NCI-H1105 treated with DMSO at 0.1 percent for 48 hours (cell line): ENCODE measurements at regions not wholly inside any gene's neighbourhood (a gene's known extent, or its start where the extent isn't known, plus 50 kb on each side); places are given as distances from the start of the nearest gene placed in this dataset.

Experiments
- DNase-seq: peaks from one replicate; lab custom pipeline; 2025; lab: John Stamatoyannopoulos, UW

DNA sequence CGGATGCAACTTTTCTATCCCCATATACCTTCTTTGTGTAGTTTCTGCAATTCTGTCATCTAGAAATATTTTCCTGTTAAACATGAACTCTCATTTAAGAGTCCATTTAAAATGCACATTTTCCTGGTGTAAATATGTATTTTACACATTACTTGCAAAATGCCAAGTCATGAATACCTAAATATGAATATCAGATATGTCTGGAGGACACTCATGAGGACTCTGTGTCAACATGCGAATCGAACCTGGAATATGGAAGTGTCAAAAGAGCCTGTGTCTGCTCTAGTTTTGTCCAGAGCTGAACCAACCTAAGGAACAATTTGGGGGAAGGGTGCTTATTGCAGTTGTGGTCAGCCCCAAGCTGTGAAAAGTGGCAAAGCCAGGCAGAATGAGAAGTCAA lies 163.7 kb upstream of the CELF2 start:
- no peak for DNase-seq

DNA sequence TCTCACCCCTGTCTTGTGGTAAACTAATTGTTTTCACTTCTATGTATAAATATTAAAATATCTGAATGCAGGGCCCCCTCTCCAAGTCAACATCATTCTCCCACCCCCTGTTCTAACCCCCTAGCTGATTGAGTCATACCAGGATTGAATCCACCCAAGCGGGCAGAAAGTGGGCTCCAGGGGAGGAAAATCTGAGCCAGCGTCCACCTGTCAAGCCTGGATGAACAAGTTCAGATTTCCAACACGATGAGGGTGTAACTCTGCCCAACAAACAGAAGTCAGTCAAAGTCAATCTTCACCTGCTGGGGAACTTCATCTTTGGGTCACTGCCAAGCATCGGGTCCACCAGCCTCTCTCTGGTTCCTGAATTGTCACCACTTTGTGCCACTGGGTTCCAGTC lies 162.9 kb upstream of the CELF2 start:
- no peak for DNase-seq

DNA sequence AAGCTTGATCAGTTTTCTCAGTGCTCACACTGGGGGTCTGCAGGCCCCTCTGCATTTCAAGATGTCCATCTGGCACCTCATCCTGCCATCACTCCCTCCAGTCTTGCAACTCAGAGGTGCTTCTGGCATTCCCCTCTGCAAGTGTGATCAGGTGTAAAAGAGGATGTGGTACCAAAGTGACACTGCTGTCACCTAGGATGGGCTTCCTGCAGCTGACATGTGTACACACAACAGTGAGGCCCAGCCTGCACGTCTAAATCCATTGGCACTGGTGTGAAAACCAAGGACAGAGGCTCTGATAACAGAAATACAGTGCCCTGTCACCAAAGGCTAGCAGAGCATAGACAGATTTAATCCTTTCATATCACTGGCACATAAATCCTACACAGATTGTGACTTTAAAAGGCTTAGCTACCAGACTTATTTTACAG lies 162.5 kb upstream of the CELF2 start:
- no peak for DNase-seq

DNA sequence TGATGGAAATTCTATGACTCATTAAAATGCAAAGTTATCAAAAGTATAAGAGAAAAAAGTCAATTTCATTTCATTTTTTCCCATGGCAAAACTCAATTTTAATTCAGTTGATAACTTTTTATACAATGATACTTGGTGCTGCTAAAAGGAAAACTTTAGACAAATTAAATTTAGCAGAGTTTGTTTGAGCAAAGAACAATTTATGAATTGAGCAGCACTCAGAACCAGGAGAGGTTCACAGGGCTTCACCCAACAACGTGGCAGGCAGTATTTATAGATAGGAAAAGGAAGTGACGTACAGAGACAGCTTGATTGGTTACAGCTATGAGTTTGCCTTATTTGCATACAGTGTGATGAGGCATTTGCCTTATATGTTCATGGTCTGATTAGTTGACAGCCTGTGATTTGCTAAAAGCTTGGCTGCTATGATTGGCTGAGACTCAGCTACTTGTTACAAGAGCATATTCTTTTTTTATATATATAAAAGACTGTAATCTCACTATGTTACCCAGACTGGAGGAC lies 157.2 kb upstream of the CELF2 start:
- DNase-seq: no peak

DNA sequence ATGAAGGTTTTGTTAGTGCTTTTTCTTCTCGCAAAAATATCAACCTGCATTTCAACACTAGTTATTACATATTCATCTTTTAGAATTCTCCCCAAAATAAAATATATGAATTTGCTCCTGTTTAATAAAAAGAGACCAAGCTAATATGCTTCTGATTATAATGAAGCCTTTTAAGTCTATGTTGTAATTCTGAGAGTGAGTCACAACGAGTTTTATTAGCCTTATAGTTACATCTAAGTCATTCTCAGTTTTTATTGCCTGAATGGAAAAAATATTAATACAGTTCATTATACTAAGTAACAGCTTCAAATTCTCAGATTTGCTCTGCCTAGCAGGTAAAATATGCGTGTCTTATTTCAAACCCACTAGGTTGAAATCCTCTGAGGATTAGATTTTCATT lies 152.4 kb upstream of the CELF2 start:
- no peak for DNase-seq

DNA sequence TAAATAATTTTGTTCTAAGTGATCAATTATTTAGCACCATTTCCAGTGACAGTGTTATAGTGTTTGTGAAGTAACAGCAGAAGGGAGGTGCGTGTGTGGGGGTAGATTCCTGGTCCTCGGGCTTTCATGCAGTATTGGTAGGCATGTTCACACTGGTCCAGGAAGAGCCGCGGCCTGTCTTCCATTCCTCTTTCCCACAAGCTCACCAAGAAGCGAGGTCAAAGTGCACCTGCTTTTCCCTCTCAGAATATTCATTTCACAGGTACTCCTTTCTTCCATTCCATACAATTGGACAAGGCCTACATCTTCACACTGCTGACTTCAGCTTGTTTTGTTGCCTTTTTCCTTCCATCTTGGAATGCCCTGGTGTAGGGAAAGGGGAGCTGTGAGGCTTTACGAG lies 151.8 kb upstream of the CELF2 start:
- DNase-seq: no peak

DNA sequence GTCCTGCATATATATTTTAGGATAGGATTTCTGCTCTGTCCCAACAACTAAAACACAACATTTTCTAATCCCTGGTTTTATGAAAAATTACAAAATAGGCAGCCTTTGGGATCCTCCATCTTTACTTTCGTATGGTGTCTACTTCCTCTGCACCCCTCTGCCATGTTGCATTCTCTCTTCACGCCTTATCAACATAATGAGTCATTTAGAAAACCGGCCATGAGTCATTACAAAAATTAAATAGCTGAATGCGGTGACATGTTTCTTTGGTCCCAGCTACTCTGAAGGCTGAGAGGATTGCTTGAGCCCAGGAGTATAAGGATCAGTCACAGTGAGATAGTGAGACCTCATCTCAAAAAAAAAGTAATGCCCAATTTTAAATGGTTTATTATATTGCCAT lies 148.1 kb upstream of the CELF2 start:
- no peak for DNase-seq

DNA sequence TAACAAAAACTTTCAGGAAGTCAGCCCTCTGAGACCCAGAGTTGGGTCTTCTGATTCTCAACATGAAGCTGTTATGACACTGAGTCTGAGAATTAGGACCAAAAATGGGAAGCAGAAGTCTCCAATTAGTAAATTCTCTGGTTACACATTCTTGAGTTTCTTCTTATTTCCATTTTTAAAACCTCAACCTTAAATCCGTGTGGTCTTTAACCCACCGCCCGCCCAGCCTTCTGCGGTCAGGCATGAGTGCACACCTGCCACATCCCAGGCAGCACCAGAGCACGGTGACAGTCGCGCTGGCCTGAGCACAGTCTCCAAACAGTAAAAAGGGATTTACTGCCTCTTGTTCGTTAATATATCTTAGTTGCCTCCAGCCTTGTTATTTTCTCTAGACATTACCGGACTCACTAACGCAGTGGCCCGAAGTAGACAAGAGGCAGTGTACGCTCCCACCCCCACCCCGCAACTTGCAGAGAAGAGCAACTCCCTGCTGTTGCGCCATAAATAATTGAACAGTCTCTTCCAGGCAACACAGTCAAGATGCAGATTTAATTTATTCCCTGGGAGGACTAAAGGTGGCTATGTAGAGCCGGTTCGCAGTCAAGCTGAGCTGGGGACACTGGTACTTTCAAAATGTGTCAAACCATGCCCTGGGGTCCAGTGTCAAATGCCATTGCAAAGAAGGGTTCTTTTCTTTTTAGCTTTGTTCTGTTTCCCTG lies 147.0 kb upstream of the CELF2 start:
- no peak for DNase-seq

DNA sequence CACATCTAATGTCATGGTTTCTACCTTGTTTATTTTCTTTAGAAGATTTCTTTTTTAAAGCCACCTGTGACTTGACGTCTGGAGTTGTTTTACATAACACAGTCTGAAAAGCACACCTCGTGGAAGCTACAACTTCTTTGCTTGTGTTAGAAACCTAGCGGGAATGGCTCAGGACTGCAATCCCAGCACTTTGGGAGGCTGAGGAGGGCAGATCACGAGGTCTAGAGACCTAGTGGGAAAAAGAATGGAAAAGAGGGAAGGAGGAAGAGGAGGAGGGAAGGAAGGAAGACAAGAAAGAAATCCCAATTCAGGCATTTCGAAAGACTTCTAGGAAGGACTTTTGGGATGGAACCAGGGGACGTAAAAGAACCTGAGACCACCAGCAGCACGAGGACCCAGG lies 146.3 kb upstream of the CELF2 start:
- DNase-seq: no peak

DNA sequence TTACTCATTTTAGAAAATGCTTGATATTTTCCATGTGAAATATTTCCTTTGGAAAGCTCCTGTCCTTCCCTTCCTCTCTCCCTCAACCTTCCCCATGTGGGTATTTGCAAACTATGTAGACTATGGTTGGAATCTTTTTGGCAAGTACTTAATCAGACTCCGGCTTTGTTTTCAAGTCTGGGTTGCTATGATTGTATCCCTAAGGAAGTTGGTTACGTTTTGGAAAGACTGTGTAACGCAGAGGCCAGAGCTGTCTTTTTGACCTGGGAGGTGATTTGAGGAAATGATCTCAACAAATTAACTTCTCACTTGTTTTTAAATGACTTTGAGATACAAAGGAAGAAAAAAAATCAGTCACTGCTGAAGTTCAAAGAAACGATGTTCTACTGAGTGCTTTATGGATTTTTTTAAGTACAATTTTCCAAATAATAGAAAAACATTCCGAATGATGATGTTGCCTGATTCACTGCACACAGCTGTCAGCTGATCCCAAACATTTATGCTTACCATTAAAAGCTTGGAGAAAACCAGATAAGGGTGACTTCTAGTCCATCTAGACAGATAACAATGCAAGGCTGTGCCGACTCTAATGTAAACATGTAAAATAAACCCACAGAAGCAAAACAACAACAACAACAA lies 145.5 kb upstream of the CELF2 start:
- DNase-seq: no peak

DNA sequence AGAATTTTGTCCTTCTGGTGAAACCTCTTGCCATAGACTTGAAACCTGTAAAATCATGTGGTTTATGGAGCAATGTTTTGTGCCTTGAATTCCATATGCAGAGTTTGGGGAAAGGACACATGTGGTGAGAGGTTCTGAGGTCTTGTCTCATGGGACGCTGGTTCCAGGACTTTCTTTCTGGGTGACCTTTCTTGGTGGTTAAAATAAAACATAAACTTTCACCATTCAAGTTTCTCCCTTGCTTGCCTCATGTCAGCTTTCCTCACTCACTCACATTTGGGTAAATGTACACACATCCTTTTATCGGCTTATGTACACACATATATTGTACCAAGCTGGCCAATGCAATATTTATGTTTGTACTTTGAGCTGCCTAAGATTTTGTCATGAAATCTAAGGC lies 144.9 kb upstream of the CELF2 start:
- DNase-seq: no peak

DNA sequence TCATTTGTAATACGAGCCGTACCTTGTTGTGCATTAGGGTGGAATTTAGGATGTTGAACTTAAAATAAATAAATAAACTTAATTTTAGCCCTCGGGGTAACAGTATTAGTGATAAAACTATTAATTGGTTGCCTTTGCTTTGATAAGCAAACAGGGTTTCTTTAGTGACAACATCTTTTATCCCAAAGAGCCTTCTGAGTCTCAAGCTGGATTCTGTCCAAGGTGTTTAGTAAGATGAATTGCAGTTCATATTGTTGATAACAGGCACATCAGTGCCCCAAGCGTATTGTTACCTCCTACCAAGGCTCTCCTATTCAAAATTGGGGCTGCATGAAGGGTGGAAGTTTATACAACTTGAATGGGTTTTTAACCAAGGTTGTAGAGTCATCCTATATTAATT lies 144.4 kb upstream of the CELF2 start:
- no peak for DNase-seq

DNA sequence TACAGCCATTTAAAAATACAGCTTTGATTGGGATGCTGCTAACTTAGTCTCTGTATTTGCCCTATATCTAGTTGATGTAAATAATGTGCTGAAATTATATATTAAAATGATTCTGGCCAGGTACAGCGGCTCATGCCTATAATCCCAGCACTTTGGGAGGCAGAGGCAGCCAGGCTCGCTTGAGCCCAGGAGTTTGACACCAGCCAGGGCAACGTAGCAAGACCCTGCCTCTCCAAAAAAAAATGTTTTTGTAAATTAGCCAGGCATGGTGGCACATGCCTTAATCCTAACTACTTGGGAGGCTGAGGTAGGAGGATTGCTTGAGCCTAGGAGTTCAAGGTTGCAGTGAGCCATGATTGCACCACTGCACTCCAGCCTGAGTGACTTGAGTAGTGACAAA lies 143.8 kb upstream of the CELF2 start:
- DNase-seq: no peak

DNA sequence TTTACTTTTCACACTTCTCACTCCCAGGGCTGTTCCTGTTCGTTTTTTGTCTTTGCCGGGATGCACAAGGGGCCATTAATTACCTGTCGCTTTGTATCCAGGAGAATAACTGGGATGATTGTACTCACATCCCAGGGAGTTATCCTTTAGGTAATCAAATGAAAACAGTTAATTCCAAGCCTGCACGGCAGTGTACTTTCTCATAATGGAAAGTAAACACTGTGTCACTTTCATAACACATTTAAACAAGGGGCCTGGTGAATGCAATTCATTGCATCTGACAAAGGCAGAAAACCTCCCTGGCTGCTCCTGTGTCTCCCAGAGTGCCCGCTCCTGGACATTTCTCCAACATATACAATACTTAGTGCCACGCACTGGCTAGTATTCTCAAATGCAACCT lies 138.7 kb upstream of the CELF2 start:
- DNase-seq: no peak

DNA sequence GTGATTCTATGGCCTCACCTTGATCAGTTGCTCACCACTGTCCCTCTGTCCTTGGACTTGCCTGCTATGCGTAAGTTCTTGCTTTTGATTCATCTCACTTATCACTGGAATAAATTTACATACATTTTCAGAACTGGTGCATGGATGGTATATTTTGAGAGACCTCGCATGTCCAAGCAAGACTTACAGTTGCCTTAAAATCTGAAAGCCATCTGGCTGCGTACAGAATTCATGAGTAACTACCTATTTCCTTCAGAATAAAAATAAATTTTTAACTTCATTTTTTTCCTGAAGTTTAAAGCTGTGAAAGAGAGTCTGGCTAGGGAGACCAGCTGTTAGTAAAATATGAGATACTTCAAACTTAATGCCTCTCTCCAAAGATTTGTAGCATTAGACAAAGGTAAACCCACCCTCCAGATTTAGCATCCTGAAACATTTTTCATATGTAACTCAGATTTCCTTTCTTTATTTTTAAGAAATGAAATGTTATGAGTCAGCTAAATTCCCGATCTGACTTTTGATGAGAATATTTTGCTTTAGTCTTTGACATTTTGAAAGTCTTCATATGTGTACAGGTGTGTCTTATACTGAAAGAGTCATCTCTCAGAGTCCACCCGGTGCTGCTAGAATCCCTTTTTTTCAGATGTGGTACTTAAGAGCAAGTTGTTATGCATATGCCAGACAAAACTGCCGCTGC lies 136.4 kb upstream of the CELF2 start:
- no peak for DNase-seq

DNA sequence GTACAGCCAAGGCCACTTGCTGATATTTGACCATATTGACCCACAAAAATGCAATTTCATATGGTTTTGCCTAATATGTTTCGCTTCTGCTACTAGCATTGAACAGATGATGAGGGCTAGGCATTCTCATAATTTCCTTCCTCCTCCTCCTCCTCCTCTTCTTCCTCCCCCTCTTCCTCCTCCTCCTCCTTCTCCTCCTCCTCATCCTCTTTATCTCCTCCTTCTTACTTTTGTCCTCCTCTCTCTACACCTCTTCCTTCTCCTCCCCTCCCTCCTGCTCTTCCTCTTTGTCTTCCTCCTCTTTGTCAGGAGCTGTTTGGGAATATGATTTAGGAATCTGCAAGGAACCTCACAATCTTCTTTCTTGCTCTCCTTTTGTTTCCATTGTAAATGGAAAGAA lies 133.9 kb upstream of the CELF2 start:
- no peak for DNase-seq

DNA sequence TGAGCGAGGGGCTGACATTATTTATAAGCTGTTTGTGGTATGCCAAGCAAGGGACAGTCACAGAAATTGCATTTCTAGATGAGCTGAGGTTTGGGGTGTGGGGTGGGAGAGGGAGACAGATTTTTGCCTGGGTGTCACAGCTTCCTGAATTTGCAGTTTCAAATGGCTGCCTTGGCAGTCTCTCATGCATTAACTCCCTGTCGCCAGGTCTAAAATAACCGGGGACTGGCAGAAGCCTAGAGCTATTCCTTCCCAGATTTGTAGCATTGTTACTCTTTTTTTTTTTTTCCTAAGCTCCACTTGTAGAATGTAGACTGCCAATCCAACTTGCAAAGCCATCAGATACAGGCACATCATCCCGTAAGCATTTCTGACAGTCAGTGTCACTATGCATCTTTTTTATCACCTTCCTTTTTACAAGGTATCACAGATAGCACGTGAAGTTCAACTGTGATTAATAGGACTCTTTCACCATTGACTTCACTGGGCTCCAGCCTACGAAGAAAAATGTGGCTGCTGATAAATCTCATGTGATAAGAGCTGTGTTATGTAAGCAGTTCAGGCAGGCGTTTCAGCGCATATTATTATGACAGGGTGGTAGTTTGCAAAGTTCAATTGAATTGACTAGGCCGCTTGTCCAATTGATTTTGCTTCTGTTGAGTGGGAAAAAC lies 130.7 kb upstream of the CELF2 start:
- DNase-seq: no peak

DNA sequence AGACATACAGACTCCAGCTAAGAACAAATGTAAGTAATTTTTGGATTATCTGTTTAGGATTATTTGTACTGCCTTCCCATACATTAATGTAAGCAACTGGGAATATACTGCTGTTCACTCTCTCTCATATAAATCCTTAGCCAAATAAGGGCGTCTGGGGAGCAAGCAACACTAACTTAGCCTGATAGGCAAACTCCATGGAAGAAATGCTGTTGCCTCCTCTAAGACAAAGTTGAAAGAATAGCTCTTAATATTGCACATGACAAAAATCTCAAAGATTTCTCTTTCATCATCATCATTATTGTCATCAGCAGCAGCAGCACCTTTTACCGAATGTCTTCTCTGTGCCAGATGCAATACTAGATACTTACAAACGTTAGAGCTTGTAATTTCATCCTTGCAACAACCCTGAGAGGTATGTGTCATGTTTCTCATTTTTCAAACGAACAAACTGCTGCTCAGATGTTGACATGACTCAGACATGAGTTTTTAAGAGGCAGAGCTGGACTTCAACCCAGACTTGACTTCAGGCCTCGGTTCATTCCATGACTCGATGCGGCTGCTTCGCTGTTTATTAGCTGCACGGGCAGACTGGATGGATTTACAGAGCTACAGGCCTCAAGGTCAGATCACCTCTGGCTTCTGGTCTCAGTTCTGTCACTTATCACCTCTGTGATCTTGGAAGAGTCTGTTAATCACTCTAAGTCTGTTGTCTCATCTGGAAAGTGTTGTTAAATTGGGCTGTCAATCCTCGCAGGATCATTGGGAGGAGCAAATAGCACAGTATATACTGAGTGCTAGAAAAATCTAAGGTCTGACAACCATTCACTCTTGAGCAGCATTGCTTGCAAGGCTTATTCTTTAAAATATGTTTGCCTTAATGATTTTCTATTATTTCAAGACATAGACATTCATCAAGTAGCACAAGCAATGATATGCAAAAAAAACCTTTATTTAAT lies 126.3 kb upstream of the CELF2 start:
- no peak for DNase-seq

DNA sequence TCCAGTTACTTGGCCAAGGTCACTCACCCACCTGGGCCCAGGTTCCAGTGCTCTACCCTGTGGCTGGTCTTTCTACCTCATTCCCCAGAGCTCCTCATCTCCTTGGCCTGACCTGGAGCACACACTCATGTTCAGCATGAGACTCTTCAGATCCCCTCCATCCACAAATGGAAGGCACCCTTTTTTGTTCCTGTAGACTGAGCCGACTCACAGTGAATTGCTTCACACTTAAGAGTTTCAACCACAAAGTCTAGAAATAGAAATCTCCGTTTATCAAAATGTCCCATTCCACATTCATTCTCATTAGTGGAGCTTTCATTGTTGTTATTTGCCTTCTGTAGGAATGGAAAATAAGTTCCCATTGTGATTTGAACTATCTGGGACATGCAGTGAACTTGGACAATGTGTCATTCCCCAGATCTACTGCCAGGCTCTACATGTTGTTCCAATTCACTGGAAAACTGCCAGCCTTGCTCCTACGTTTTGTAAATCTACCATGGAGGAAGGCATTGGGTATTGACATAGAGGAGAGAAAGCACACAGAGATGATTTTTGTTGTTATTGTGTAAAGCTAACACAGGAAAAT lies 125.3 kb upstream of the CELF2 start:
- DNase-seq: no peak

DNA sequence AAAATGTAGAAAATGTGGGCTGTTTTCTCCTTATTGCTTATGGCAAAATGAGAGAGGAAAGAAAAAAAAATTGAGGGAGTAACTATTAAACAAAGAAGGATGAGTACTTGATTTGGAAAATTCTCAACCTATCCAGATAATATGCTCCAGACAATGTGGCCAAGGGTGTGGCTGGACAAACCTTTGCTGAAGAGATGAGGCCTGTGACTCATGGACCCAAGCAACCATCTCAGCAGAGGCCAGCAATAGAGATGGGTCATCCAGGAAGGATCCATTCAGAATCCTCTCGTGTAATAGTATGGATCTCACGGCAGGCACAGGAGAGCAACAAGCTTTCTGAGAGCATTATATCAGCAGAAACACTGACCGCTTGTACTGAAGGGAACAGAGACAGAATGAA lies 120.3 kb upstream of the CELF2 start:
- no peak for DNase-seq

DNA sequence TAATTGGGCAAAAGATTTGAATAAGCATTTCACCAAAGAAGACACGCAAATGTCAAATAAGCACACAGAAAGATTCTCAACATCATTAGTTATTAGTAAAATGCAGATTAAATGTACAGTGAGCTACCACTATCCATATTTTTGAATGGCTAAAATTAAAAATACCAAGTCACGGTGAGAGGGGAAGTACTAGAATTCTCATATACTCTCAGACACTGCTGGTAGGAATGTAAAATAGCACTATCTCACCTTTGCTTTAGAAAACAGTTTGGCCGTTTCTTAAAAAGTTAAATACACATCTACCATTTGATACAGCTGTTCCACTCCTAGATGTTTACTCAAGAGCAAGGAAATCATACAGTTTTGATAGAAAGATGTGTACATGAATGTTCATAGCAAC lies 115.8 kb upstream of the CELF2 start:
- DNase-seq: no peak
